ENCODE measurements at regions not wholly inside any gene's neighbourhood (a gene's known extent, or its start where the extent isn't known, plus 50 kb on each side); places are given as distances from the start of the nearest gene placed in this dataset.
A peak's percentile ranks its signal among the peaks of the same experiment; 100 is the strongest.

- TF ChIP-seq REST (IDR thresholded peaks at IDR 0.05; ENCODE audit: insufficient replicate concordance, low read depth): no peak
- TF ChIP-seq CTCF (IDR thresholded peaks at IDR 0.05; ENCODE audit: insufficient read depth, low read length): no peak
- no peak for TF ChIP-seq GABPA (IDR thresholded peaks at IDR 0.05; ENCODE audit: low read depth)
- Histone ChIP-seq H3K27ac (replicated peaks) (no peak overlapping the region), H3K4me3 (replicated peaks; ENCODE audit: insufficient read depth, low read length) (no peak overlapping the region), H3K27me3 (ENCODE audit: insufficient read depth, poor library complexity, severe bottlenecking) (no peaks in the 10 kb centered on the region)
- no peak for DNase-seq (ENCODE audit: low read depth in 1 of 2, low spot score in 1 of 2)
Measured at GRCh38 chr2:144937066-144937465, 417.1 kb upstream of the ZEB2 start.

- Histone ChIP-seq H3K4me3 (replicated peaks; ENCODE audit: insufficient read depth, low read length) (no peak overlapping the region), H3K27me3 (ENCODE audit: insufficient read depth, poor library complexity, severe bottlenecking) (no peaks in the 10 kb centered on the region), H3K27ac (replicated peaks) (no peak overlapping the region)
- TF ChIP-seq POLR2AphosphoS5 (IDR thresholded peaks at IDR 0.05; ENCODE audit: low read depth) (no peak), SPI1 (IDR thresholded peaks at IDR 0.05; ENCODE audit: borderline replicate concordance, low read depth) (no peak), CTCF (IDR thresholded peaks at IDR 0.05; ENCODE audit: insufficient read depth, low read length) (no peak), REST (IDR thresholded peaks at IDR 0.05; ENCODE audit: insufficient replicate concordance, low read depth) (no peak), GABPA (IDR thresholded peaks at IDR 0.05; ENCODE audit: low read depth) (no peak)
- DNase-seq (ENCODE audit: low read depth in 1 of 2, low spot score in 1 of 2): no peak
Measured at GRCh38 chr2:144936442-144936841, 416.5 kb upstream of the ZEB2 start.

GRCh38 chr2:144935736-144936135 is 415.8 kb upstream of the ZEB2 start:
- no peak for DNase-seq (ENCODE audit: low read depth in 1 of 2, low spot score in 1 of 2)
- H3K4me3 ChIP-seq (replicated peaks; ENCODE audit: insufficient read depth, low read length): no peak overlapping the region
- peak; percentile 93 for TF ChIP-seq SPI1 (IDR thresholded peaks at IDR 0.05; ENCODE audit: borderline replicate concordance, low read depth)
- TF ChIP-seq CTCF (IDR thresholded peaks at IDR 0.05; ENCODE audit: insufficient read depth, low read length): no peak
- H3K27ac ChIP-seq (replicated peaks): no peak overlapping the region
- no peaks in the 10 kb centered on the region for H3K27me3 ChIP-seq (ENCODE audit: insufficient read depth, poor library complexity, severe bottlenecking)

- TF ChIP-seq REST (IDR thresholded peaks at IDR 0.05; ENCODE audit: insufficient replicate concordance, low read depth) (no peak), GABPA (IDR thresholded peaks at IDR 0.05; ENCODE audit: low read depth) (no peak), CTCF (IDR thresholded peaks at IDR 0.05; ENCODE audit: insufficient read depth, low read length) (no peak), POLR2AphosphoS5 (IDR thresholded peaks at IDR 0.05; ENCODE audit: low read depth) (no peak), SPI1 (IDR thresholded peaks at IDR 0.05; ENCODE audit: borderline replicate concordance, low read depth) (no peak)
- Histone ChIP-seq H3K27me3 (ENCODE audit: insufficient read depth, poor library complexity, severe bottlenecking) (no peaks in the 10 kb centered on the region), H3K4me3 (replicated peaks; ENCODE audit: insufficient read depth, low read length) (no peak overlapping the region), H3K27ac (replicated peaks) (no peak overlapping the region)
- no peak for DNase-seq (ENCODE audit: low read depth in 1 of 2, low spot score in 1 of 2)
Measured at GRCh38 chr2:144935191-144935590, 415.3 kb upstream of the ZEB2 start.

Measured in HL-60 (cell line).